Tibial artery (tissue), 4 donors: ENCODE measurements at regions not wholly inside any gene's neighbourhood (a gene's known extent, or its start where the extent isn't known, plus 50 kb on each side); places are given as distances from the start of the nearest gene placed in this dataset.

Experiments
- DNase-seq, 2 donors: peaks; one replicate each; pipeline ENCODE4 v3.0.0-alpha.2; 2019
- H3K27ac ChIP-seq, 2 donors: fragments of 200-600 bp; sonication (generic) in 1 of 2; 1 replicate in 1 of 2; 2 replicates in 1 of 2; pipeline ENCODE4 v1.5.1; 2018 to 2019; ENCODE audit warnings: mild to moderate bottlenecking in 1 of 2
- H3K27me3 ChIP-seq, 2 donors: fragments of 200-600 bp; sonication (generic) in 1 of 2; one replicate each; pipeline versions ENCODE4 v1.5.1 to v1.6.0; 2016 to 2019
- H3K36me3 ChIP-seq, 3 donors: fragments of 200-600 bp; sonication (generic) in 2 of 3; one replicate each; pipeline ENCODE4 v1.5.1; 2016 to 2019; ENCODE audit warnings: mild to moderate bottlenecking in 2 of 3
- H3K4me1 ChIP-seq, 4 donors: fragments of 200-600 bp; sonication (generic) in 2 of 4; 1 replicate in 3 of 4; 2 replicates in 1 of 4; pipeline ENCODE4 v1.5.1; 2016 to 2019
- H3K4me3 ChIP-seq, 2 donors: fragments of 200-600 bp; sonication (generic) in 1 of 2; 1 replicate in 1 of 2; 2 replicates in 1 of 2; pipeline ENCODE4 v1.5.1; 2018 to 2019; ENCODE audit warnings: mild to moderate bottlenecking in 2 of 2
- H3K9me3 ChIP-seq, 3 donors: fragments of 200-600 bp; sonication (generic) in 1 of 3; one replicate each; pipeline ENCODE4 v1.5.1; 2016 to 2019
- intact Hi-C: fragments of 100-400 bp; cut with DNase I; formaldehyde crosslinking; loops from one replicate; pipeline ENCODE4 v1.15.0; 2023; ENCODE audit warnings: low total_unique reads
- TF ChIP-seq, protein P1 (sequence below), 2 experiments: fragments of 200-600 bp in 1 of 2; fragments of 450-650 bp in 1 of 2; IDR thresholded peaks; one replicate each; pipeline ENCODE4 v1.5.1; 2017 to 2019; ENCODE audit warnings: antibody characterized with exemption in 2 of 2, mild to moderate bottlenecking in 1 of 2, moderate library complexity in 1 of 2

DNA sequence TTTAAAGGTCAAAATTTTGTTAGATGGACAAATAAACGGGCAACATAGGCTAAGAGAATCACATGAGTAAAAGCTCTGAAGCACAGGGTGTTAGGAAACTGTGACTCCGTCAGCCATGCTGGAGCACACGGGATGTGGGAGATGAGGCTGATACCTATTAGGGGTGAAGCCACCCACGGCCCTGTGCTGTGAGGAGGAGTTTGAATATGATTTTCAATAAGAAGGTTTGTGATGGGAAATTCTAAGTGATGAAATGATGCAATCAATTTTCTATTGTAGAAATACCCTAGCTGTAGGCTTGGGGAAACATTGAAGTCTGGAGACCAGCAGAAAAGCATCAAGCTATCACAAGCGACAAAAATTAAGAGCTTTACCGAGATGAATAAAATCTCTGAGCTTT is 431.3 kb downstream of the CMPK2 start:
- H3K36me3 ChIP-seq = no peaks in the 10 kb centered on the region
- no peaks in the 10 kb centered on the region for H3K27me3 ChIP-seq
- intact Hi-C loops = no loop called here
- no peak for DNase-seq
- H3K27ac ChIP-seq = no peak overlapping the region
- TF ChIP-seq, protein P1, sequence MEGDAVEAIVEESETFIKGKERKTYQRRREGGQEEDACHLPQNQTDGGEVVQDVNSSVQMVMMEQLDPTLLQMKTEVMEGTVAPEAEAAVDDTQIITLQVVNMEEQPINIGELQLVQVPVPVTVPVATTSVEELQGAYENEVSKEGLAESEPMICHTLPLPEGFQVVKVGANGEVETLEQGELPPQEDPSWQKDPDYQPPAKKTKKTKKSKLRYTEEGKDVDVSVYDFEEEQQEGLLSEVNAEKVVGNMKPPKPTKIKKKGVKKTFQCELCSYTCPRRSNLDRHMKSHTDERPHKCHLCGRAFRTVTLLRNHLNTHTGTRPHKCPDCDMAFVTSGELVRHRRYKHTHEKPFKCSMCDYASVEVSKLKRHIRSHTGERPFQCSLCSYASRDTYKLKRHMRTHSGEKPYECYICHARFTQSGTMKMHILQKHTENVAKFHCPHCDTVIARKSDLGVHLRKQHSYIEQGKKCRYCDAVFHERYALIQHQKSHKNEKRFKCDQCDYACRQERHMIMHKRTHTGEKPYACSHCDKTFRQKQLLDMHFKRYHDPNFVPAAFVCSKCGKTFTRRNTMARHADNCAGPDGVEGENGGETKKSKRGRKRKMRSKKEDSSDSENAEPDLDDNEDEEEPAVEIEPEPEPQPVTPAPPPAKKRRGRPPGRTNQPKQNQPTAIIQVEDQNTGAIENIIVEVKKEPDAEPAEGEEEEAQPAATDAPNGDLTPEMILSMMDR (IDR thresholded peaks at IDR 0.05) = no peak
- H3K4me3 ChIP-seq = no peak overlapping the region
- H3K4me1 ChIP-seq = no peaks in the 10 kb centered on the region
- H3K9me3 ChIP-seq = peaks cover 0 to 5% (median 0%) of the 10 kb centered on the region in 3 donors

DNA sequence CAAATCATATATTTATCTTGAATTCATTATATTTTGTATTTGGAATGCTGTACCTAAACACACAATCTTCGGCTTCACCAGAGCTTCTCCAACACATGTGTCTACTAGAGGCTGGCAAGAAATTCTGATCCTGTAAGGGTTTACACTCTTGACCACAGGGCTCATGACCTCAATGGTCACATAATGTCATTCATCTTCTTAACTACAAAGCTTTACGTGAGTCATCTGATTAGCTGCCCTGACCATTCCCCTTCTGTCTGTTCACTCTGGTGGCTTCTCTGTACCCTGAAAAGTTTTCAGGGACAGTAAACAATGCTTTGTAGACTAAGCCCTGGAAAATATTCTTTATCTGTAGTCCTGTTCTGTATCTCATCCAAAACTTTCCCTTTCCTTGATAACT is 423.9 kb downstream of the CMPK2 start:
- H3K4me1 ChIP-seq = no peaks in the 10 kb centered on the region
- no peak for DNase-seq
- H3K27ac ChIP-seq = no peak overlapping the region
- no peaks in the 10 kb centered on the region for H3K27me3 ChIP-seq
- H3K9me3 ChIP-seq = no peaks in the 10 kb centered on the region
- intact Hi-C loops = no loop called here
- H3K36me3 ChIP-seq = no peaks in the 10 kb centered on the region
- TF ChIP-seq, protein P1 (IDR thresholded peaks at IDR 0.05) = no peak
- no peak overlapping the region for H3K4me3 ChIP-seq

DNA sequence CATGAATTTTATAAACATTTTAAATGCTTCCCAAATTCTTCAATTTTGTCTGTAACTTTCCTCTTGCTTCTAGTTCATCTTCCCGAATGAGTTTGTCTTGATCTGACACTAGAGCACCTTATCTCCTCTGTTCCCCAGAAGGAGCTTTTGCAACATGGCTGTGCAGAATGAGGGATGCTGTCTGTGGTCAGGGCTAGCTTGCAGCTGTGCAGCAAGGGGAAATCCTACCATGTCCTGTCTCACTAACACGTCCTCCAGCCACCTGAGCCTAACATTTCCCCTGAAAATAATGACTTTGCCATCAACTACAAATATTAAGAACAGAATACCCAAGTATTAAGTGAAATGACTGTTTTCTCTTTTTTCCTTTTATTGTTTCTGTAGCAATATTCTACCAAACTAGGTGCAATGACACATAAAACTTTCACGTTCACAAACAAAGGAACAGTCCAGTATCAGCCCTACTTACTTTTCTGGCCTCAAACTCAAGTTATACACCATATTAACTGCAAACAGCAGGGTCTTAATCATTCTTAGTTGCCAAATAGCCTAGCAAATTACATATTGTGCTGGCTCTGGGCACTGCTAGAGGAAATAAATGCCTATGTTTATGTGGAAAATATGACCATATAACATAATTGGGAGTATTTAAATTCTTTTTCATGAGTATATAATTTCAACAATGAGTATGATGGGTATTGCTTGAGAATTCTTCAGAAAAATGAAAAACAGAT is 423.3 kb downstream of the CMPK2 start:
- intact Hi-C loops = no loop called here

DNA sequence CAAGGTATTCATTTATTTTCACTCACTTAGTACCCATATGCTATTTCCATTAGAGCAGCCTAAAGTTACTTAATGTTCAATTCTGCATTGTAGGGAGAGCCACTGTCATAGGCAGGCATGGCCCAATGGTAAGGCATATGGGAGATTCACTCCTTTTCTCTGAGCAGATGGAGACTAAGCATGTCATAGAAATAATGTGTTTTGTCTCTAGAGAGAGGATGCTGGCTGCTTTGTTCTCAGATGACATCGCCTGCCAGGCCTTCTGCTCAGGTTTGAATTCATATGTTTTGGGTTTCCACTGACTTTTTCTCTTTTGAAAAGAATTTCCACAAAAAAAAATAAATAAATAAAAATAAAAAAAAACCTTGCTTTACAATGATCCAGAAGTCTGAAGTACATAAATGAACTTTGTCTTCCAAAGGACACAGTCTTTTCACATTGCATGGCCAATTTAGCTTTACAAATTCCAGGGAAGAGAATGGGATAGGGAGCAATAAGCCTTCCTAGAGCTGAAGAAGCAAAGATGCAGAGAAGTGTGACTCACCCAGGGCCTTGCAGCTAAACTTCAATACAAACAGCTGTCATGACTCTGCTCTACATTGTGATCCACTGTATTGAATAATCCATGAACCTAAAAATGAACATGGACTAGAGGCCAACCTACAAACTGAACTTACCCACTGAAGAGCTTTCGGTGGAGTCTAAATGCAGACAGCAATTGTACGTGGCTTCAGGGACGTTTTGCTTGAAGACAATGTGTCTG is 422.5 kb downstream of the CMPK2 start:
- Histone ChIP-seq H3K9me3 (no peaks in the 10 kb centered on the region), H3K4me1 (no peaks in the 10 kb centered on the region), H3K4me3 (no peak overlapping the region), H3K27ac (no peak overlapping the region), H3K27me3 (no peaks in the 10 kb centered on the region), H3K36me3 (no peaks in the 10 kb centered on the region)
- intact Hi-C loops = no loop called here
- TF ChIP-seq, protein P1 (IDR thresholded peaks at IDR 0.05) = no peak
- no peak for DNase-seq

More for the DNA sequence above, 423.3 kb downstream of the CMPK2 start:
- no peak overlapping the region for H3K4me3 ChIP-seq
- no peaks in the 10 kb centered on the region for H3K36me3 ChIP-seq
- no peaks in the 10 kb centered on the region for H3K9me3 ChIP-seq
- TF ChIP-seq, protein P1 (IDR thresholded peaks at IDR 0.05) = no peak
- H3K27ac ChIP-seq = no peak overlapping the region
- no peaks in the 10 kb centered on the region for H3K27me3 ChIP-seq
- H3K4me1 ChIP-seq = no peaks in the 10 kb centered on the region
- no peak for DNase-seq

DNA sequence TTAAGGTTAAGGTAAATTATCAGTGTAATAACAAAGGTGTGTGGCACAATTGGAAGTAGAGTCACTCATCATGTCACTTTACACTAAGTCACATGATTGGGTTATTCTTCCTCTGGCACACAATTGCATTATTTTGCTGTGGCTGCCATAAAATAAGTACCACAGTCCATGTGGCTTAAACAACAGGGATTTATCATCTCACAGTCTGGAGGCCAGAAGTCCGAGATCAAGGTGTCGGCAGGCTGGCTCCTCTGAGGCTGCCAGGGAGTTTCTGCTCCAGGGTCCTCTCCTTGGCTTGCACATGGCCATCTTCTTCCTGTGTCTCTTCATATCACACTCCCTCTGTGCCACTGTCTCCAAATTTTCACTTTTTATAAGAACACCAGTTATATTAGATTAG is 421.2 kb downstream of the CMPK2 start:
- DNase-seq = no peak
- Histone ChIP-seq H3K36me3 (no peaks in the 10 kb centered on the region), H3K9me3 (no peaks in the 10 kb centered on the region), H3K4me1 (no peaks in the 10 kb centered on the region), H3K27ac (no peak overlapping the region), H3K4me3 (no peak overlapping the region), H3K27me3 (no peaks in the 10 kb centered on the region)
- TF ChIP-seq, protein P1 (IDR thresholded peaks at IDR 0.05) = no peak
- intact Hi-C loops = no loop called here
